ENCODE measurements at regions not wholly inside any gene's neighbourhood (a gene's known extent, or its start where the extent isn't known, plus 50 kb on each side); places are given as distances from the start of the nearest gene placed in this dataset.

- peak; percentile 44 for DNase-seq
- TF ChIP-seq CTCF (IDR thresholded peaks at IDR 0.05; ENCODE audit: low read depth, low read length): no peak
- peak overlapping the region; percentile 56; the same call in 1 of the 2 replicates for H3K27ac ChIP-seq
- H3K4me3 ChIP-seq (ENCODE audit: low read depth, low read length): peak overlapping the region; percentile 19; the same call in 1 of the 2 replicates
- H3K27me3 ChIP-seq (ENCODE audit: insufficient read depth, low read depth, severe bottlenecking): no peaks in the 10 kb centered on the region
- H3K36me3 ChIP-seq: no peaks in the 10 kb centered on the region
- H3K9me3 ChIP-seq (ENCODE audit: severe bottlenecking): no peaks in the 10 kb centered on the region
Observed at GRCh38 chr2:241929551-241930490, 60.3 kb downstream of the RTP5 start.

GRCh38 chr2:241931084-241931975 is 61.8 kb downstream of the RTP5 start:
- TF ChIP-seq CTCF (IDR thresholded peaks at IDR 0.05; ENCODE audit: low read depth, low read length): no peak
- no peak for DNase-seq

GRCh38 chr2:241931976-241932898 is 62.7 kb downstream of the RTP5 start:
- no peak for DNase-seq
- Histone ChIP-seq H3K27me3 (ENCODE audit: insufficient read depth, low read depth, severe bottlenecking) (no peaks in the 10 kb centered on the region), H3K4me3 (ENCODE audit: low read depth, low read length) (no peak overlapping the region), H3K36me3 (no peaks in the 10 kb centered on the region), H3K27ac (no peak overlapping the region), H3K9me3 (ENCODE audit: severe bottlenecking) (no peaks in the 10 kb centered on the region)
- no peak for TF ChIP-seq CTCF (IDR thresholded peaks at IDR 0.05; ENCODE audit: low read depth, low read length)

More at GRCh38 chr2:241931084-241931975, 61.8 kb downstream of the RTP5 start:
- Histone ChIP-seq H3K9me3 (ENCODE audit: severe bottlenecking) (no peaks in the 10 kb centered on the region), H3K27ac (no peak overlapping the region), H3K27me3 (ENCODE audit: insufficient read depth, low read depth, severe bottlenecking) (no peaks in the 10 kb centered on the region), H3K4me3 (ENCODE audit: low read depth, low read length) (no peak overlapping the region), H3K36me3 (no peaks in the 10 kb centered on the region)

GRCh38 chr2:241932899-241933178 is 63.3 kb downstream of the RTP5 start:
- H3K9me3 ChIP-seq (ENCODE audit: severe bottlenecking): no peaks in the 10 kb centered on the region
- H3K36me3 ChIP-seq: no peaks in the 10 kb centered on the region
- no peak for DNase-seq
- no peaks in the 10 kb centered on the region for H3K27me3 ChIP-seq (ENCODE audit: insufficient read depth, low read depth, severe bottlenecking)
- no peak overlapping the region for H3K4me3 ChIP-seq (ENCODE audit: low read depth, low read length)
- no peak for TF ChIP-seq CTCF (IDR thresholded peaks at IDR 0.05; ENCODE audit: low read depth, low read length)
- no peak overlapping the region for H3K27ac ChIP-seq

- H3K4me3 ChIP-seq (ENCODE audit: low read depth, low read length): no peak overlapping the region
- no peaks in the 10 kb centered on the region for H3K27me3 ChIP-seq (ENCODE audit: insufficient read depth, low read depth, severe bottlenecking)
- TF ChIP-seq CTCF (IDR thresholded peaks at IDR 0.05; ENCODE audit: low read depth, low read length): no peak
- no peaks in the 10 kb centered on the region for H3K36me3 ChIP-seq
- no peak overlapping the region for H3K27ac ChIP-seq
- DNase-seq: no peak
- H3K9me3 ChIP-seq (ENCODE audit: severe bottlenecking): no peaks in the 10 kb centered on the region
Observed at GRCh38 chr2:241933179-241933911, 63.8 kb downstream of the RTP5 start.

All from WERI-Rb-1 (cell line).